Daoy (cell line): ENCODE measurements at regions not wholly inside any gene's neighbourhood (a gene's known extent, or its start where the extent isn't known, plus 50 kb on each side); places are given as distances from the start of the nearest gene placed in this dataset.
"Not testable (repeated sequence)": the region's sequence is repeated elsewhere in the genome, so short reads cannot be mapped to it uniquely, and the experiment has no call there.

Experiments
- DNase-seq: peaks from one replicate; pipeline ENCODE4 v3.0.0-alpha.2; 2015; ENCODE audit warnings: low read depth

DNA sequence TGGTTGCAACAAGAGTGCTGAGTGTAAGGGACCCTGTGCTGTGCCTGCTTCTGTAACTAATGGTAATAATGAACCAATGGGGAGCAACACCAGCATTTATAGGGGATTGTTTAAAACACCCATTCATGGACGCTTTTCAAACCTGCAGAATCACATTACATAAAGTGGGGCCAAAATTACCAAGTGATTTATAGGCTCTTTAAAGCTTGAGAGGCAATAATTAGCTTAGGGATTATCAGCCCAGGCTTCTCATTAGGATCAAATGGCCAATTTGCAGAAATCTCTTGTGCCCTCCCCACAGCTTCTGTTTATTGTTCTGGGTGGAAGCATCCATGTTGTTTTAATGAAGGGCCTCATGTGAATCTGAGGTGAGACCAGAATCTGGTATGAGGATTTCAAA is 125.5 kb downstream of the ZNF486 start:
- not testable (repeated sequence) for DNase-seq

DNA sequence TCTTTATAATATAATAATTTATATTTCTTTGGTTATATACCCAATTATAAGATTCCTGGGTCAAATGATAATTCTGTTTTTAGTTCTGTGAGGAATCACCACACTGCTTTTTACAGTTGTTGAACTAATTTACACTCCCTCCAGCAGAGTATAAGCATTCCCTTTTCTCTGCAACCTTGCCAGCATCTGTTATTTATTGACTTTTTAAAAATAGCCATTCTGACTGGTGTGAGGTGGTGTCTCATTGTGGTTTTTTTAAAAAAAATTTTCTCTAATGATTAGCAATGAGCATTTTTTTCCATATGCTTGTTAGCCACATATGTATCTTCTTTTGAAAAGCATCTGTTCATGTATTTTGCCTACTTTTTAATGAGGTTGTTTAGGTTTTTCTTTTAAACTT is 122.2 kb downstream of the ZNF486 start:
- no peak for DNase-seq

DNA sequence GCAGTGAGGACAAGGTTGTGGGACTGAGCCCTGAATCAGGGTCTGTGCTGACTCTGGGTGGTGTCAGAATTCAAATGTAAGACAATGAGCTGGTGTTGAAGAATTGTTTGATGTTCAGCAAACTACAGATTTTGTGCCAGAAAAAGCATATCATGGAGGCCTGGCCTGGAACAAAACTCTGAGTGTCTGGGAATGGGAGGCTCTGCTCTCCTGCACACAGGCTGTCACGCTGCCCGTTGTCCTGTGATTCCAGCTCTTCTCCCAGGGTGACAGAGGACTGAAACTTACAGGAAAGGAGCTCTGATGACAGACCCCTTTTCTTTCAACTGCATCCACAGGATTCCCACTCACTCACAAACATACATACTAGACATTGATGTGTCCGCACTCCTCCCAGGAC is 120.1 kb downstream of the ZNF486 start:
- no peak for DNase-seq

DNA sequence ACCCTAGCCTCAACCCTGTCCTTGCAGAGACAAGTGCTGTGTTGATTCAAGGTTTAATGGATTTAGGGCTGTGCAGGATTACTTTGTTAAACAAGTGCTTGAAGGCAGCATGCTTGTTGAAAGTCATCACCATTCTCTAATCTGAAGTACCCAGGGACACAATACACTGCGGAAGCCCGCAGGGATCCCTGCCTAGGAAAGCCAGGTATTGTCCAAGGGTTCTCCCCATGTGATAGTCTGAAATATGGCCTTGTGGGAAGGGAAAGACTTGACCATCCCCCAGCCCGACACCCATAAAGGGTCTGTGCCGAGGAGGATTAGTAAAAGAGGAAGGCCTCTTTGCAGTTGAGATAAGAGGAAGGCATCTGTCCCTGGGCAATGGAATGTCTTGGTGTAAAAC is 118.9 kb downstream of the ZNF486 start:
- DNase-seq: not testable (repeated sequence)

DNA sequence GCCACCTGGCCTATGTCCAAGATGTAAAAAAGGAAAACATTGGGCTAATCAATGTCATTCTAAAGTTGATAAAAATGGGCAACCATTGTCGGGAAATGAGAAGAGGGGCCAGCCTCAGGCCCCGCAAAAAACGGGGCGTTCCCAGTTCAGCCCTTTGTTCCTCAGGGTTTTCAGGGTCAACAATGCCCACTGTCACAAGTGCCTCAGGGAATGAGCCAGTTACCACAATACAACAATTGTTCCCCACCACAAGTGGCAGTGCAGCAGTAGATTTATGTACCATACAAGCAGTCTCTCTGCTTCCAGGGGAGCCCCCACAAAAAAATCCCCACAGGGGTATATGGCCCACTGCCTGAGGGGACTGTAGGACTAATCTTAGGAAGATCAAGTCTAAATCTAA is 112.5 kb downstream of the ZNF486 start:
- DNase-seq: no peak

DNA sequence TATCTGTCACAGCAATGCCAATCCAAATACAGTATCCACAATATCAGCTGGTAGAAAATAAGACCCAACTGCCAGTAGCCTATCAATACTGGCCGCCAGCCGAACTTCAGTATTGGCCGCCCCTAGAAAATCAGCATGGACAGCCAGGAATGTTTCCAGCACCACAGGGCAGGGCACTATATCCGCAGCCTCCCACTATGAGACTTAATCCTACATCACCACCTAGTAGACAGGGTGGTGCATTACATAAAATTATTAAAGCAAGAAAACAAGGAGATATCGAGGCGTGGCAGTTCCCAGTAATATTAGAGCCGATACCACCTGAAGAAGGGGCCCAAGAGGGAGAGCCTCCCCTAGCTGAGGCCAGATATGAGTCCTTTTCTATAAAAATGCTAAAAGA is 111.3 kb downstream of the ZNF486 start:
- peak; percentile 40 for DNase-seq

DNA sequence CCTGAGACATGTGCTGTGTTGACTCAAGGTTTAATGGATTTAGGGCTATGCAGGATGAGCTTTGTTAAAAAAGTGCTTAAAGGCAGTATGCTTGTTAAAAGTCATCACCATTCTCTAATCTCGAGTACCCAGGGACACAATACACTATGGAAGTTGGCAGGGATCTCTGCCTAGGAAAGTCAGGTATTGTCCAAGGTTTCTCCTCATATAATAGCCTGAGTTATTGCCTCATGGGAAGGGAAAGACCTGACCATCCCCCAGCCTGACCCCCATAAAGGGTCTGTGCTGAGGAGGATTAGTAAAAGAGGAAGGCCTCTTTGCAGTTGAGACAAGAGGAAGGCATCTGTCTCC is 109.7 kb downstream of the ZNF486 start:
- not testable (repeated sequence) for DNase-seq

DNA sequence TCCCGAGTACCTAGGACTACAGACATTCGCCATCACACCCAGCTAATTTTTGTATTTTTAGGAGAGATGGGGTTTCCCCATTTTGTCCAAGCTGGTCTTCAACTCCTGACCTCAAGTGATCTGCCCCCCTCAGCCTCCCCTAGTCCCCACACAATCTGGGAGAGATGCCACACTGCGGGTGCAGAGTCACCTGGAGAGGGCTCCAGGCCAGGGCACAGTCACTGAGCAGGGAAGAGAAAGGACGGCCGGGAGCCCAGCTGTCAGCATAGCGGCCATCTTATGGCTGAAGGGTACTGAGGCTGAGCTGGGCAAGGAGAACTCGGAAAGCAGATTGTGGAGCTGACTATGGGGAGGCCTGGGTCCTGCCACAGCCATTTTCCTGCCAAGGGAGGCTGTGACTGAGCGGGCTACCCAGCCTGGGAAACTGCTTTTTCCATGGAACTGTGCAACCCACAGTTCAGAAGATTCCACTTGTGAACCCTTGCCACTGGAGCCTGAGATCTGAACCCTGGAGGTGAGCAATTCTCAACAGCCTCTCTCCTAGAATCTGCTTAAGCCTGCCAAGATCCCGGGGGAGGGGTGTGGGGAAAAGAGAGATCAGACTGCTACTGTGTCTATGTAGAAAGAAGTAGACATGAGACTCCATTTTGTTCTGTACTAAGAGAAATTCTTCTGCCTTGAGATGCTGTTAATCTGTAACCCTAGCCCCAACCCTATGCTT is 109.2 kb downstream of the ZNF486 start:
- no peak for DNase-seq

DNA sequence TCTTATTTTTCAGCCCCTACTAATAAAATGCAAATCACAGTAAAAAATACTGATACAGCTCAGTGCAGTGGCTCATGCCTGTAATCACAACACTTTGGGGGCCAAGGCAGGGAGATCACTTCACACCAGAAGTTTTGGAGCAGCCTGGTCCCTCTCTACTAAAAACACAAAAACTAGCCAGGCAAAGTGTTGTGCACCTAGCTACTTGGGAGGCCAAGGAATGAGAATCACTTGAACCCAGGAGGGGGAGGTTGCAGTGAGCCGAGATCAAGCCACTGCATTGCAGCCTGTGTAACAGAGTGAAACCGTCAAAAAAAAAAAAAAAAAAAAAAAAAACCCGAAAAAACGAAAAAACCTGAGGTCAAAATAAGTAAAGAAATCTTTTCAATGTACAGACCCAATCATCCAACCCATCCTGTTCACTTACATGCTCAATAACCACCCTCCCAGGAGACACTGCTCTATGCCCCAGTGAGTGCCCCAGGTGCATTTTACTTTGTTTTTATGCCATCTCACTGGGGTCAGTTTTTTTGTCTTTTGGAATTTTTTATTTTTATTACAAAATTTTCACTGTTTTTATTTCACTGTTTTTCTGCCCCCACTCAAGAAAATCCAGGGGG is 107.0 kb downstream of the ZNF486 start:
- no peak for DNase-seq

DNA sequence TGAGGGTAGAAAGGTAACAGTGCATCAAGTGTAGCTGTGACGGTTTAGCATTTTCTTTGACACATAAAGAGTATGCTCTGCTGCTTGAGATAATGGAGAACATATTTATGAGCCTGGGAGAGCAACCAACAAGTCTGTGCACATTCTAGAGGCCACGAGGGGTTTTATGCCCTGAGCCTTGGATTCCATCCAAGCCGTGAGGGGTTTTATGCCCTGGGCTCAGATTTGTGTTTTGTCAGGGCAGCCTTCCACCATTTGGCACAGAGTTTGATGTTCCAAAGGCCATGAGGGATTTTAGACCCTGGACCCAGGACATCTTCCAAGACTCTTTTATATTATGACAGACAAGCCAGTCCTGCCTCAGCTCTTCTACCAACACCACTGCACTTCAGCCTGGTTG is 106.4 kb downstream of the ZNF486 start:
- DNase-seq: no peak

DNA sequence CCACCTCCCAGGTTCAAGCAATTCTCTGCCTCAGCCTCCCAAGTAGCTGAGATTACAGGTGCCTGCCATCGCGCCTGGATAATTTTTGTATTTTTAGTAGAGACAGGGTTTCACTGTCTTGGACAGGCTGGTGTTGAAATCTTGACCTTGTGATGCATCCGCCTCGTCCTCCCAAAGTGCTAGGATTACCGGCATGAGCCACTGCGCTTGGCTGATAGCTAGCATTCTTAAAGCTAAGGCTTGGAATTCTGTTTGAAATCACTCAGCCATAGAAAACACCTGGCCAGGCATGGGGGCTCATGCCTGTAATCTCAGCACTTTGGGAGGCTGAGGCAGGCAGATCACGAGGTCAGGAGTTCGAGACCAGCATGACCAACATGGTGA is 105.6 kb downstream of the ZNF486 start:
- DNase-seq: not testable (repeated sequence)

DNA sequence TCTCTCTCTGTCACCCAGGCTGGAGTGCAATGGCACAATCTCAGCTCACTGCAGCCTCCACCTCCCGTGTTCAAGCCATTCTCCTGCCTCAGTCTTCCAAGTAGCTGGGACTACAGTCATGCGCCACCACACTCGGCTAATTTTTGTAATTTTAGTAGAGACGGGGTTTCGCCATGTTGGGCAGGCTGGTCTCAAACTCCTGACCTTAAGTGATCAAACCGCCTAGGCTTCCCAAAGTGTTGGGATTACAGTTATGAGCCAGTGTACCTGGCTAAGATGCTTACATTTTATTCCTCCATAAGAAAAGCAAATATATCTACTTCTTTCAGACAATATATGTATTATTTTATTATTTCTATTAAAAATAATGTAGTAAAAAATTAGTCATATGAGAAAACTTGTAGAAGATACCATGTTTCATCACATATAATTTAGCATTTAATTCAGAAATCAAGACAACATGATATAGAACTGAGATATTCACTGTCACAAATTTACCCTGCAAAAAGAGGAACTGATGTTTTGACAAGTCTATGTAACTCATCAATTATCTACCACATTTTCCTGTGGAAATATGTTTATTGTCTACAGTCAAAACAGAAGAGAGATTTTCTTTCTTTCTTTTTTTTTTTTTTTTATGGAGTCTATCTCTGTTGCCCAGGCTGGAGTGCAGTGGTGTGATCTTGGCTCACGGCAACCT is 105.1 kb downstream of the ZNF486 start:
- not testable (repeated sequence) for DNase-seq

DNA sequence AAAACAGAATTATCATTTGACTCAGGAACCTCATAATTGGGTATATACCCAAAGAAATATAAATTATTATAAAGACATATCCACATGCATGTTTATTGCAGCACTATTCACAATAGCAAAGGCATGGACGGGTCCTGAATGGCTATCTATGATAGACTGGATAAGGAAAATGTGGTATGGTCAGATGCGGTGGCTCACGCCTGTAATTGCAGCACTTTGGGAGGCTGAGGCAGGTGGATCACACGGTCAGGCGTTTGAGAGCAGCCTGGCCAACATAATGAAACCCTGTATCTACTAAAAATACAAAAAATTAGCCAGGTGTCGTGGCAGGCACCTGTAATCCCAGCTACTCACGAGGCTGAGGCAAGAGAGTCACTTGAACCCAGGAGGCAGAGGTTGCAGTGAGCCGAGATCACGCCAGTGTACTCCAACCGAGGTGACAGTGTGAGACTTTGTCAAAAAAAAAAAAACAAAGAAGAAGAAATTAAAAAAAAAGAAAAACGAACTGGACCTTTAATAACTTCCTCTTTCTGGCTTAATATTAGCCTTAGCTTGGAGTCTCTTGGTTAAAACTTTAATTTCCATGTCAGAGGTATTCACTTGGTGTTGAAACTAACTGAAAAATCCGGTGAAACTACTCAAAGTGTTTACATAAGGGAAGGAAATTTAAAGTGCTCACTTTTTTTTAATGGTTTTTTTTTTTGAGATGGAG is 104.4 kb downstream of the ZNF486 start:
- DNase-seq: no peak

DNA sequence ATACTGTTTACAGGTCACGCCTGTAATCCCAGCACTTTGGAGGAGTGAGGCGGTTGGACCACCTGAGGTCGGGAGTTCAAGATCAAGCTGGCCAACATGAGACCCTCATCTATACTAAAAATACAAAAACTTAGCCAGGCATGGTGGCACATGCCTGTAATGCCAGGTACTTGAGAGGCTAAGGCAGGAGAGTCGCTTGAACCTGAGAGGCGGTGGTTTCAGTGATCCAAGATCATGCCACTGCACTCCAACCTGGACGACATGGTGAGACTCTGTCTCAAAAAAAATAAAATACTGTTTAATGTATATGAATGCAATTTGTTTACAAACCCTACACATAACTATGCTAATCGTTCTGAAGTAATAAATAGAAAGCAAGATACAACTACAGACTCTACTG is 102.4 kb downstream of the ZNF486 start:
- DNase-seq: no peak

DNA sequence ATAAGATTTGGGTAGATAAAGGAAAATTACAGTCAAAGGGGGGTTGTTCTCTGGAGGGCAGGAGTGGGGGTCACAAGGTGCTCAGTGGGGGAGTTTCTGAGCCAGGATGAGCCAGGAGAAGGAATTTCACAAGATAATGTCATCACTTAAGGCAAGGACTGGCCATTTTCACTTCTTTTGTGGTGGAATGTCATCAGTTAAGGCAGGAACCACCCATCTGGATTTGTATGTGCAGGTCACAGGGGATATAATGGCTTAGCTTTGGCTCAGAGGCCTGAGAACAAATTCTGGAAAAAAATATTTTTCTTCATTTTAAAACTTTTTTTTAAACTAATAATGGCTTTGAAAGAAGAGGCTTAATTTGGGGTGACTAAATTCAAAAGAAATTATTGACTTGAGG is 94.5 kb downstream of the ZNF486 start:
- DNase-seq: not testable (repeated sequence)

DNA sequence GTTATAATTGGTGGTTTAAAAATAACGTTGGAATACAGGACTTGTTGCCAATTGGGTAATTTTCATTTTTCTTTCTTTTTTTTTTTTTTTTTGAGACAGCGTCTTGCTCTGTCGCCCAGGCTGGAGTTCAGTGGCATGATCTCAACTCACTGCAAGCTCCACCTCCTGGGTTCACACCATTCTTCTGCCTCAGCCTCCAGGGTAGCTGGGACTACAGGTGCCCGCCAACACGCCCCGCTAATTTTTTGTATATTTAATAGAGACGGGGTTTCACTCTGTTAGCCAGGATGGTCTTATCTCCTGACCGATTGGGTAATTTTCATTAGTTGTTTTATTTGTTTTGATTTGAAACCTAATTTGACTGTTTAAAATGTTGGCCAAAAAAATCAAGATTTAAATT is 93.7 kb downstream of the ZNF486 start:
- DNase-seq: not testable (repeated sequence)

DNA sequence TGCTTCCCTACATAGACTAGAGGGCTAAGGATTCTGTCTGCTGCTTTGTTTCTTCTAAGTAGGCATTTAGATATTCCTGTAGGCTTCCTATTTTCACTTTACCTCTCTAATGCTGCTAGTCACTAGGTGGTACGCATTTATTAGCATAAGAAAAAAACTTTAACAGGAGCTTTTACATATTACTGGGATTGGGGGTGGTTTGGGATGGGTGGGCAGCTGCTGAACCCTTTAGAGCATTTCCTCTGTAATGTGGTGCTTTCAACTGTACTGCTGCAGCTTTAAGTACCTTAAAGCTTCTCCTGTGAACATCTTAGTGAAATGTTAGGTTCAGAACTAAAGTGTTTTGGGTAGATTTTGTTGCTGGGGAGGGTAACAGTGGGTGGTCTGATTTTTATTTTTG is 92.6 kb downstream of the ZNF486 start:
- DNase-seq: no peak

DNA sequence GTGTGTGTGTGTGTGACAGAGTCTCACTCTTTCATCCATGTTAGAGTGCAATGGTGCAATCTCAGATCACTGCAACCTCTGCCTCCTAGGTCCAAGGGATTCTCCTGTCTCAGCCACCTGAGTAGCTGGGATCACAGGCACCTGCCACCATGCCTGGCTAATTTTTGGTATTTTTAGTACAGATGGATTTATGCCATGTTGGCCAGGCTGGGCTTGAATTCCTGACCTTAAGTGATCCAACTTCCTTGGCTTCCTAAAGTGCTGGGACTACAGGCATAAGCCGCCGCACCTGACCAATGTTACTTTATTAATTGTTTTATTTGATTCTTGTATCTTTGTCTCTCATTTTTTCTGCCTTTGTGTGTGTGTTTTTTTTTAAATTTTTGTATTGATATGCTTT is 89.6 kb downstream of the ZNF486 start:
- no peak for DNase-seq

DNA sequence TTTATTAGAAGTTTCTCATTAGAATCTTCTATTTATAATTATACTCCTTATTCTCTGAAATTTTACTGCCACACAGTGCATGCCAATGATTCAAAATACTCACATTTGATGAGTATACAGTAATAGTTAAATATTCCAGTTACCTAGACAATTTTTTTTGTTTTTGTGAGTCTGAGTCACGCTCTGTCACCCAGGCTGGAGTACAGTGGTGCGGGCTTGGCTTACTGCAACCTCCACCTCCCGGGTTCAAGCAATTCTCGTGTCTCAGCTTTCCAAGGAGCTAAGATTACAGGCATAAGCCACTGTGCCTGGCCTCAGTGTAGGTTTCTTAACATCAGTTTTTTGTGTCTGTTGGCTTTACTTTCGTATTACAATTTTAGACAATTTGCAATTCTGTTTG is 87.1 kb downstream of the ZNF486 start:
- no peak for DNase-seq

DNA sequence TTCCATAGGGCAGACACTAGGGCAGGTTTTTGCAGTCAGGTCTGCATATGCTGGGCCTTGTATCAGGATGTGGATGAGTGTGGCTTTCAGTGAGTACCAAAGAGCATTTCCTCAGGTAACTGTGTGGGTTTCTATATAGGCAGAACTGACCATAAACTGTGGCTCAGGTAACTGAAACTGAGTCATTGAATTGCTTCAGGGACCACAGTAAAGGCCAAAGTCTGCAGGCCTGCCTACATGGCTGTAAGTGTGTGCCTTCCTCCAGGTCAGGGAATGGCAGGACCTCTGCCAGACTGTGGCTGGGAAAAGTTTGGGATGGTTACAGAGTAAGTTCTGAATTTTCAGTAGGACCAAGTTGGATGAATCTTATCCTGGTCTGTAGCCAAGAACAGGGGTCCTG is 85.6 kb downstream of the ZNF486 start:
- DNase-seq: no peak

DNA sequence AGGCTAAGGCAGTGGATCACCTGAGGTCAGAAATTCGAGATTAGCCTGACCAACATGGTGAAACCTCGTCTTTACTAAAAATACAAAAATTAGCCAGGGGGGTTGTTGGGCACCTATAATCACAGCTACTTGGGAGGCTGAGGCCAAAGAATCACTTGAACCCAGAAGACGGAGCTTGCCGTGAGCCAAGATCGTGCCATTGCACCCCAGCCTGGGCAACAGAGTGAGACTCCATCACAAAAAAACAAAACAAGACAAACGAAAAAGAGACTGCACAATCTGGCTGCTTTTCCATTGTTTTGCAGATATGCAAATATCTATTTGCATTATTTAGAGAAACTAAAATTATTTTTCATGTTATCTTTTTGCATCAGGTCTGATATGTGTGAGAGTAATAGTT is 83.6 kb downstream of the ZNF486 start:
- DNase-seq: no peak

DNA sequence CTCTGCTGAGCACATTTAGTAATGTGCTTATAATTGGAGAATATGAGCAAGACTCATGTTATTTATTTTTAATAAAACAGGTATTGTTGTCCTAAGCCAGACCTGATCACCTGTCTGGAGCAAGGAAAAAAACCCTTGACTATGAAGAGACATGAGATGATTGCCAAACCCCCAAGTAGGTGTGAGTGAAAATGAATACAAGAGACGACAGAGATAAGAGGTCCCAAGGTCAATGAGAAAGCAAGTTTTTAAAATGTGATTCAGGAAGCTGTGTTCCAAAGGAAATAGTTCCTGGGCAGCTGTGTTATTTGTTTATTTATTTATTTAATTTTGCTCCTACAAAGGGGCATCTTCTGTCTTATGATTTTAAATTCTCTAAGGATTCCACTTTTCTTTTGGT is 83.1 kb downstream of the ZNF486 start:
- no peak for DNase-seq
